Kidney (tissue), 13 donors: ENCODE measurements at regions not wholly inside any gene's neighbourhood (a gene's known extent, or its start where the extent isn't known, plus 50 kb on each side); places are given as distances from the start of the nearest gene placed in this dataset.

Experiments used
- DNase-seq, 5 donors: peaks; one replicate each; pipeline ENCODE4 v3.0.0-alpha.2; 2013 to 2020
- FAIRE-seq: peaks from 2 replicates; lab custom pipeline; 2012; peaks lifted over from hg19 to GRCh38; lab: Jason Lieb, UNC
- H3K27ac ChIP-seq, 2 donors: one replicate each; pipeline ENCODE4 v1.7.0; 2013; ENCODE audit warnings: low read depth in 2 of 2, low read length in 2 of 2, inconsistent platforms in 1 of 2
- H3K27me3 ChIP-seq: one replicate; pipeline ENCODE4 v1.7.1; 2013; ENCODE audit warnings: low read length, inconsistent platforms; ENCODE audit not compliant: control insufficient read depth, insufficient read depth
- H3K36me3 ChIP-seq, 3 donors: one replicate each; pipeline versions ENCODE4 v1.7.0 to v1.7.1; 2013; ENCODE audit warnings: low read length in 3 of 3, control low read depth in 1 of 3, inconsistent platforms in 1 of 3; ENCODE audit not compliant: insufficient read depth in 3 of 3, control insufficient read depth in 2 of 3
- H3K4me1 ChIP-seq, 3 donors: one replicate each; pipeline versions ENCODE4 v1.7.0 to v1.7.1; 2013; ENCODE audit warnings: low read length in 3 of 3, inconsistent platforms in 1 of 3, low read depth in 1 of 3; ENCODE audit not compliant: control insufficient read depth in 2 of 3, insufficient read depth in 2 of 3
- H3K4me3 ChIP-seq, 3 donors: one replicate each; pipeline versions ENCODE4 v1.7.0 to v1.8.1; 2013; ENCODE audit warnings: low read length in 3 of 3, control low read depth in 1 of 3, inconsistent platforms in 1 of 3
- H3K9ac ChIP-seq, 3 donors: one replicate each; pipeline versions ENCODE4 v1.7.0 to v1.7.1; 2013; ENCODE audit warnings: low read length in 3 of 3, control low read depth in 1 of 3, inconsistent platforms in 1 of 3
- H3K9me3 ChIP-seq, 3 donors: one replicate each; pipeline versions ENCODE4 v1.7.0 to v1.7.1; 2013; ENCODE audit warnings: low read length in 3 of 3, control low read depth in 1 of 3, inconsistent platforms in 1 of 3; ENCODE audit not compliant: control insufficient read depth in 2 of 3, insufficient read depth in 1 of 3
- intact Hi-C: fragments of 100-400 bp; cut with DNase I; formaldehyde crosslinking; loops from one replicate; pipeline ENCODE4 v1.11.1; 2022
- TF ChIP-seq, protein P1 (sequence below): IDR thresholded peaks from 3 replicates; pipeline ENCODE4 v1.5.1; 2012; ENCODE audit warnings: mild to moderate bottlenecking, moderate library complexity, borderline replicate concordance; ENCODE audit not compliant: insufficient read depth; ENCODE audit errors: extremely low read depth
- donor health status: control.
- donor health status: control.
- donor health status: control.
- donor health status: control.
- donor health status: control.
- donor health status: DM: yes; HTN: yes; CAD: no.
- donor health status: Normal renal cell carcinoma (clear cell type).

- no peak overlapping the region for H3K9ac ChIP-seq
- no peaks in the 10 kb centered on the region for H3K4me1 ChIP-seq
- intact Hi-C loops: no loop called here
- H3K4me3 ChIP-seq: no peak overlapping the region
- TF ChIP-seq, protein P1, sequence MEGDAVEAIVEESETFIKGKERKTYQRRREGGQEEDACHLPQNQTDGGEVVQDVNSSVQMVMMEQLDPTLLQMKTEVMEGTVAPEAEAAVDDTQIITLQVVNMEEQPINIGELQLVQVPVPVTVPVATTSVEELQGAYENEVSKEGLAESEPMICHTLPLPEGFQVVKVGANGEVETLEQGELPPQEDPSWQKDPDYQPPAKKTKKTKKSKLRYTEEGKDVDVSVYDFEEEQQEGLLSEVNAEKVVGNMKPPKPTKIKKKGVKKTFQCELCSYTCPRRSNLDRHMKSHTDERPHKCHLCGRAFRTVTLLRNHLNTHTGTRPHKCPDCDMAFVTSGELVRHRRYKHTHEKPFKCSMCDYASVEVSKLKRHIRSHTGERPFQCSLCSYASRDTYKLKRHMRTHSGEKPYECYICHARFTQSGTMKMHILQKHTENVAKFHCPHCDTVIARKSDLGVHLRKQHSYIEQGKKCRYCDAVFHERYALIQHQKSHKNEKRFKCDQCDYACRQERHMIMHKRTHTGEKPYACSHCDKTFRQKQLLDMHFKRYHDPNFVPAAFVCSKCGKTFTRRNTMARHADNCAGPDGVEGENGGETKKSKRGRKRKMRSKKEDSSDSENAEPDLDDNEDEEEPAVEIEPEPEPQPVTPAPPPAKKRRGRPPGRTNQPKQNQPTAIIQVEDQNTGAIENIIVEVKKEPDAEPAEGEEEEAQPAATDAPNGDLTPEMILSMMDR: no peak
- no peak for DNase-seq
- no peaks in the 10 kb centered on the region for H3K27me3 ChIP-seq
- no peak overlapping the region for H3K27ac ChIP-seq
- H3K36me3 ChIP-seq: no peaks in the 10 kb centered on the region
- FAIRE-seq: no peak
- H3K9me3 ChIP-seq: no peaks in the 10 kb centered on the region
Observed at GRCh38 chr20:16848526-16848925, 100.4 kb downstream of the OTOR start.

- Histone ChIP-seq H3K9ac (no peak overlapping the region), H3K36me3 (no peaks in the 10 kb centered on the region), H3K27me3 (no peaks in the 10 kb centered on the region), H3K4me3 (no peak overlapping the region), H3K9me3 (no peaks in the 10 kb centered on the region), H3K27ac (no peak overlapping the region), H3K4me1 (no peaks in the 10 kb centered on the region)
- TF ChIP-seq, protein P1: no peak
- DNase-seq: no peak
- FAIRE-seq: no peak
- intact Hi-C loops: loop anchor here (5.0 kb wide), 1 partner anchor 351 kb away; no protein-coding TSS in a partner anchor
Observed at GRCh38 chr20:16860914-16861313, 112.8 kb downstream of the OTOR start.

- FAIRE-seq: no peak
- DNase-seq: no peak
- Histone ChIP-seq H3K4me3 (no peak overlapping the region), H3K9me3 (no peaks in the 10 kb centered on the region), H3K27me3 (no peaks in the 10 kb centered on the region), H3K9ac (no peak overlapping the region), H3K27ac (no peak overlapping the region), H3K36me3 (no peaks in the 10 kb centered on the region), H3K4me1 (no peaks in the 10 kb centered on the region)
- intact Hi-C loops: loop anchor here (5.0 kb wide), 1 partner anchor 351 kb away; no protein-coding TSS in a partner anchor
- TF ChIP-seq, protein P1: no peak
Observed at GRCh38 chr20:16861708-16862107, 113.5 kb downstream of the OTOR start.

- H3K27me3 ChIP-seq: no peaks in the 10 kb centered on the region
- no peak for FAIRE-seq
Observed at GRCh38 chr20:16863303-16863702, 115.1 kb downstream of the OTOR start.

More at GRCh38 chr20:16863303-16863702, 115.1 kb downstream of the OTOR start:
- Histone ChIP-seq H3K4me3 (no peak overlapping the region), H3K9me3 (no peaks in the 10 kb centered on the region), H3K9ac (no peak overlapping the region), H3K36me3 (no peaks in the 10 kb centered on the region), H3K4me1 (no peaks in the 10 kb centered on the region), H3K27ac (no peak overlapping the region)
- intact Hi-C loops: loop anchor here (5.0 kb wide), 1 partner anchor 349 kb away; no protein-coding TSS in a partner anchor
- TF ChIP-seq, protein P1: no peak
- no peak for DNase-seq
